IMR-90 (cell line): ENCODE measurements at regions not wholly inside any gene's neighbourhood (a gene's known extent, or its start where the extent isn't known, plus 50 kb on each side); places are given as distances from the start of the nearest gene placed in this dataset.

Experiments
- ATAC-seq: fragments of 200-7000 bp; cut with Tn5 transposase; 2 replicates; pipeline ENCODE4 v1.9.1; 2020; ENCODE audit warnings: low read depth, mild to moderate bottlenecking, moderate library complexity
- BruUV-seq: library from RNA; stranded (reverse); fragments of 400-500 nt; replicated peaks from 2 replicates; lab custom pipeline; 2021; lab: Mats Ljungman, UMichigan
- CTCF ChIA-PET: fragments of 300-600 bp; formaldehyde crosslinking; extraction: SDS; loops from one replicate; lab custom pipeline; 2021; ENCODE audit warnings: antibody characterized with exemption; lab: Yijun Ruan, JAX
- POLR2A ChIA-PET: fragments of 300-600 bp; sonication (Branson Sonifier 250); formaldehyde crosslinking; loops from one replicate; lab custom pipeline; 2022; ENCODE audit warnings: antibody characterized with exemption; ENCODE audit not compliant: unreplicated experiment; lab: Charles Lee
- DNase-seq: peaks from one replicate; pipeline ENCODE4 v3.0.0; 2013
- H2AFZ ChIP-seq: replicated peaks from 2 replicates; pipeline ENCODE3; 2013; ENCODE audit warnings: low read length, mild to moderate bottlenecking; ENCODE audit not compliant: poor library complexity
- H2AK5ac ChIP-seq: 2 replicates; pipeline ENCODE4 v1.6.1; 2013; ENCODE audit warnings: low read depth, low read length, inconsistent platforms
- H2AK9ac ChIP-seq: replicated peaks from 2 replicates; pipeline ENCODE3; 2013; ENCODE audit warnings: mild to moderate bottlenecking, low read depth, low read length, moderate library complexity; ENCODE audit not compliant: poor library complexity
- H2BK120ac ChIP-seq: 2 replicates; pipeline ENCODE4 v1.6.1; 2013; ENCODE audit warnings: low read depth, low read length, inconsistent platforms
- H2BK15ac ChIP-seq: 3 replicates; pipeline ENCODE4 v1.6.1; 2013; ENCODE audit warnings: low read depth, low read length, inconsistent platforms
- H2BK20ac ChIP-seq: 2 replicates; pipeline ENCODE4 v1.6.1; 2013; ENCODE audit warnings: low read depth, mild to moderate bottlenecking, inconsistent platforms, low read length, moderate library complexity
- H2BK5ac ChIP-seq: 2 replicates; pipeline ENCODE4 v1.6.1; 2013; ENCODE audit warnings: mild to moderate bottlenecking, low read depth, low read length, inconsistent platforms; ENCODE audit not compliant: poor library complexity, severe bottlenecking
- H3K14ac ChIP-seq: replicated peaks from 2 replicates; pipeline ENCODE4 v1.6.1; 2013; ENCODE audit warnings: low read depth, low read length, inconsistent platforms
- H3K18ac ChIP-seq: 2 replicates; pipeline ENCODE4 v1.6.1; 2013; ENCODE audit warnings: low read depth, low read length, control low read depth
- H3K23ac ChIP-seq: 2 replicates; pipeline ENCODE4 v1.6.1; 2013; ENCODE audit warnings: low read depth, low read length, inconsistent platforms
- H3K27ac ChIP-seq: 2 replicates; pipeline ENCODE4 v1.5.1; 2013; ENCODE audit warnings: mild to moderate bottlenecking, control low read depth, low read length; ENCODE audit not compliant: insufficient read depth
- H3K27me3 ChIP-seq: 2 replicates; pipeline ENCODE4 v1.6.1; 2013; ENCODE audit warnings: low read length; ENCODE audit not compliant: control insufficient read depth, insufficient read depth
- H3K36me3 ChIP-seq: 2 replicates; pipeline ENCODE4 v1.6.1; 2013; ENCODE audit warnings: low read length, mixed read lengths; ENCODE audit not compliant: control insufficient read depth, insufficient read depth
- H3K4ac ChIP-seq: 2 replicates; pipeline ENCODE4 v1.6.1; 2013; ENCODE audit warnings: low read depth, low read length, inconsistent platforms
- H3K4me1 ChIP-seq: 2 replicates; pipeline ENCODE4 v1.6.1; 2013; ENCODE audit warnings: low read length, mixed read lengths; ENCODE audit not compliant: control insufficient read depth, insufficient read depth
- H3K4me2 ChIP-seq: 2 replicates; pipeline ENCODE4 v1.6.1; 2013; ENCODE audit warnings: low read depth, mild to moderate bottlenecking, control low read depth, low read length, moderate library complexity
- H3K4me3 ChIP-seq: 2 replicates; pipeline ENCODE4 v1.5.1; 2013; ENCODE audit warnings: low read depth, mild to moderate bottlenecking, control low read depth, low read length, moderate library complexity; ENCODE audit not compliant: insufficient read depth
- H3K56ac ChIP-seq: 2 replicates; pipeline ENCODE4 v1.6.1; 2013; ENCODE audit warnings: low read length, inconsistent platforms; ENCODE audit not compliant: insufficient read depth; ENCODE audit errors: extremely low read depth
- H3K79me1 ChIP-seq, 2 experiments: 2 replicates each; pipeline ENCODE4 v1.6.1; 2013; ENCODE audit warnings: low read length in 2 of 2, inconsistent platforms in 1 of 2, low read depth in 1 of 2
- H3K9ac ChIP-seq: 2 replicates; pipeline ENCODE4 v1.6.1; 2013; ENCODE audit warnings: low read depth, low read length, control low read depth
- H3K9me1 ChIP-seq: 2 replicates; pipeline ENCODE4 v1.6.1; 2013; ENCODE audit warnings: low read length, inconsistent platforms; ENCODE audit not compliant: insufficient read depth
- H3K9me3 ChIP-seq: 2 replicates; pipeline ENCODE4 v1.6.1; 2013; ENCODE audit warnings: low read length; ENCODE audit not compliant: control insufficient read depth, insufficient read depth
- H4K20me1 ChIP-seq: 2 replicates; pipeline ENCODE4 v1.6.1; 2013; ENCODE audit warnings: low read length, inconsistent platforms; ENCODE audit not compliant: insufficient read depth
- H4K5ac ChIP-seq: 2 replicates; pipeline ENCODE4 v1.6.1; 2013; ENCODE audit warnings: mild to moderate bottlenecking, low read depth, low read length, control low read depth
- H4K8ac ChIP-seq, 2 experiments: 2 replicates each; pipeline ENCODE4 v1.6.1; 2013; ENCODE audit warnings: low read depth in 2 of 2, low read length in 2 of 2, control low read depth in 1 of 2, inconsistent platforms in 1 of 2
- H4K91ac ChIP-seq: 2 replicates; pipeline ENCODE4 v1.6.1; 2013; ENCODE audit warnings: low read depth, low read length, inconsistent platforms; ENCODE audit not compliant: insufficient read depth
- BHLHE40 ChIP-seq: fragments of 150-350 bp; IDR thresholded peaks from 2 replicates; pipeline ENCODE4 v1.6.1; 2016; ENCODE audit warnings: mild to moderate bottlenecking, low read depth, low read length
- CEBPB ChIP-seq: IDR thresholded peaks from 2 replicates; pipeline ENCODE4 v1.6.1; 2012; ENCODE audit warnings: low read depth, low read length, improper control_type of control experiment
- CHD1 ChIP-seq: IDR thresholded peaks from 2 replicates; pipeline ENCODE4 v1.6.1; 2012; ENCODE audit warnings: low read depth, low read length, improper control_type of control experiment
- FOS ChIP-seq: fragments of 150-350 bp; IDR thresholded peaks from 2 replicates; pipeline ENCODE4 v1.6.1; 2016; ENCODE audit warnings: low read depth, low read length
- MAFK ChIP-seq: IDR thresholded peaks from 2 replicates; pipeline ENCODE4 v1.6.1; 2012; ENCODE audit warnings: low read depth, low read length, improper control_type of control experiment
- MAZ ChIP-seq: IDR thresholded peaks from 2 replicates; pipeline ENCODE4 v1.6.1; 2012; ENCODE audit warnings: low read depth, mild to moderate bottlenecking, low read length, improper control_type of control experiment, moderate library complexity, borderline replicate concordance
- MXI1 ChIP-seq: IDR thresholded peaks from 2 replicates; pipeline ENCODE4 v1.6.1; 2012; ENCODE audit warnings: low read depth, mild to moderate bottlenecking, low read length, moderate library complexity, borderline replicate concordance
- NFE2L2 ChIP-seq: fragments of 150-350 bp; IDR thresholded peaks from 2 replicates; pipeline ENCODE4 v1.6.1; 2016; ENCODE audit warnings: low read depth, mild to moderate bottlenecking, low read length
- POLR2A ChIP-seq: IDR thresholded peaks from 2 replicates; pipeline ENCODE4 v1.6.1; 2012; ENCODE audit warnings: mild to moderate bottlenecking, low read depth, low read length
- RCOR1 ChIP-seq: IDR thresholded peaks from 2 replicates; pipeline ENCODE4 v1.6.1; 2012; ENCODE audit warnings: mild to moderate bottlenecking, low read length, improper control_type of control experiment; ENCODE audit not compliant: insufficient replicate concordance
- RFX5 ChIP-seq: IDR thresholded peaks from 2 replicates; pipeline ENCODE4 v1.8.0; 2012; ENCODE audit warnings: low read depth, mild to moderate bottlenecking, low read length, moderate library complexity
- SMC3 ChIP-seq: fragments of 150-350 bp; IDR thresholded peaks from 2 replicates; pipeline ENCODE4 v1.6.1; 2016; ENCODE audit warnings: low read depth, mild to moderate bottlenecking, antibody characterized with exemption, low read length, moderate library complexity
- WGBS, 2 experiments: methylation state at CpG; one replicate each; pipeline versions ENCODE4 v1.1.5 to v1.1.7; 2013; ENCODE audit warnings: missing lambda C conversion rate in 2 of 2; ENCODE audit not compliant: insufficient read length in 1 of 2; ENCODE audit errors: extremely low coverage in 2 of 2; 5-methylcytosine and 5-hydroxymethylcytosine counted together
- dilution Hi-C: fragments of 300-500 bp; cut with HindIII; formaldehyde crosslinking; loops from one replicate; pipeline ENCODE4 v1.14.3; 2018; ENCODE audit warnings: low sequenced_read_pairs; ENCODE audit not compliant: unreplicated experiment
- in situ Hi-C: fragments of 300-500 bp; cut with MboI; formaldehyde crosslinking; loops from 3 replicates; pipeline ENCODE4 v1.14.3; 2019; ENCODE audit warnings: low sequenced_read_pairs, inconsistent platforms, mixed read lengths
- intact Hi-C: fragments of 100-400 bp; cut with micrococcal nuclease; formaldehyde crosslinking; loops from 2 replicates; pipeline ENCODE4 v1.10.0; 2022
- TF ChIP-seq, protein P1 (sequence below): fragments of 150-350 bp; IDR thresholded peaks from 2 replicates; pipeline ENCODE4 v1.6.1; 2017; ENCODE audit warnings: mild to moderate bottlenecking, antibody characterized with exemption, low read length, low read depth
- TF ChIP-seq, protein P2 (sequence below): conservative IDR thresholded peaks from 2 replicates; pipeline ENCODE4 v1.5.1; 2012; ENCODE audit warnings: mild to moderate bottlenecking, low read depth, low read length, improper control_type of control experiment
- TF ChIP-seq, protein P3 (sequence below): fragments of 150-350 bp; IDR thresholded peaks from 2 replicates; pipeline ENCODE4 v1.6.1; 2016; ENCODE audit warnings: low read depth, mild to moderate bottlenecking, low read length, moderate library complexity, borderline replicate concordance

DNA sequence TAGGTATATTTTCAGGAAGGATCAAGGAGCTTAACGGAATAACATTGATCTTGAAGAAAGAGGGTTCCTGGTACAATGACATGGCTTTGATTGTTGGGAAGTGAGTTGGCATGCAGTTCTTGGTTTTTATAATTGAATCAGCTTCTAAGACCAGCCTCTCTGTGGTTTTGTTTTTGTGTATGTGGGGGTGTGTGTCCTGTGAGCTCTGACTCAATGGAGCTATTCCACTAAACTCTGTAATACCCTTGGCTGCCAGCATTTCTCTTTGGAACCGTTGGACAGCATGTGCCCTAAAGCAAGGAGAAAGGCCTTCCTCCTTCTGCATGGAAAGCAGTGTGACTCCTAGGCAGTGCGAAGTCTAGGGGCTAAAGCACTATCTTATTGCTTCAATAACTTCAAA, 124.8 kb downstream of the EDEM1 start:
- H3K23ac ChIP-seq: no peak overlapping the region
- no peak for DNase-seq
- H3K4ac ChIP-seq: no peak overlapping the region
- H3K79me1 ChIP-seq: no peaks in the 10 kb centered on the region
- H3K36me3 ChIP-seq: no peaks in the 10 kb centered on the region
- no peaks in the 10 kb centered on the region for H3K9me1 ChIP-seq
- WGBS, 2 experiments: 40% methylated on average over 1 of the region's 3 CpGs; no CpG with 5 or more reads in 1 of the 2 experiments
- no peak overlapping the region for H3K56ac ChIP-seq
- no TSS peak for BruUV-seq
- H4K91ac ChIP-seq: no peak overlapping the region
- TF ChIP-seq SMC3 (no peak), MAZ (no peak), RFX5 (no peak), NFE2L2 (no peak), CHD1 (no peak), FOS (no peak), POLR2A (no peak), CEBPB (no peak), MAFK (no peak), MXI1 (no peak), BHLHE40 (no peak), RCOR1 (no peak)
- TF ChIP-seq, protein P1, sequence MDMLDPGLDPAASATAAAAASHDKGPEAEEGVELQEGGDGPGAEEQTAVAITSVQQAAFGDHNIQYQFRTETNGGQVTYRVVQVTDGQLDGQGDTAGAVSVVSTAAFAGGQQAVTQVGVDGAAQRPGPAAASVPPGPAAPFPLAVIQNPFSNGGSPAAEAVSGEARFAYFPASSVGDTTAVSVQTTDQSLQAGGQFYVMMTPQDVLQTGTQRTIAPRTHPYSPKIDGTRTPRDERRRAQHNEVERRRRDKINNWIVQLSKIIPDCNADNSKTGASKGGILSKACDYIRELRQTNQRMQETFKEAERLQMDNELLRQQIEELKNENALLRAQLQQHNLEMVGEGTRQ: no peak
- TF ChIP-seq, protein P2, sequence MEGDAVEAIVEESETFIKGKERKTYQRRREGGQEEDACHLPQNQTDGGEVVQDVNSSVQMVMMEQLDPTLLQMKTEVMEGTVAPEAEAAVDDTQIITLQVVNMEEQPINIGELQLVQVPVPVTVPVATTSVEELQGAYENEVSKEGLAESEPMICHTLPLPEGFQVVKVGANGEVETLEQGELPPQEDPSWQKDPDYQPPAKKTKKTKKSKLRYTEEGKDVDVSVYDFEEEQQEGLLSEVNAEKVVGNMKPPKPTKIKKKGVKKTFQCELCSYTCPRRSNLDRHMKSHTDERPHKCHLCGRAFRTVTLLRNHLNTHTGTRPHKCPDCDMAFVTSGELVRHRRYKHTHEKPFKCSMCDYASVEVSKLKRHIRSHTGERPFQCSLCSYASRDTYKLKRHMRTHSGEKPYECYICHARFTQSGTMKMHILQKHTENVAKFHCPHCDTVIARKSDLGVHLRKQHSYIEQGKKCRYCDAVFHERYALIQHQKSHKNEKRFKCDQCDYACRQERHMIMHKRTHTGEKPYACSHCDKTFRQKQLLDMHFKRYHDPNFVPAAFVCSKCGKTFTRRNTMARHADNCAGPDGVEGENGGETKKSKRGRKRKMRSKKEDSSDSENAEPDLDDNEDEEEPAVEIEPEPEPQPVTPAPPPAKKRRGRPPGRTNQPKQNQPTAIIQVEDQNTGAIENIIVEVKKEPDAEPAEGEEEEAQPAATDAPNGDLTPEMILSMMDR: no peak
- TF ChIP-seq, protein P3, sequence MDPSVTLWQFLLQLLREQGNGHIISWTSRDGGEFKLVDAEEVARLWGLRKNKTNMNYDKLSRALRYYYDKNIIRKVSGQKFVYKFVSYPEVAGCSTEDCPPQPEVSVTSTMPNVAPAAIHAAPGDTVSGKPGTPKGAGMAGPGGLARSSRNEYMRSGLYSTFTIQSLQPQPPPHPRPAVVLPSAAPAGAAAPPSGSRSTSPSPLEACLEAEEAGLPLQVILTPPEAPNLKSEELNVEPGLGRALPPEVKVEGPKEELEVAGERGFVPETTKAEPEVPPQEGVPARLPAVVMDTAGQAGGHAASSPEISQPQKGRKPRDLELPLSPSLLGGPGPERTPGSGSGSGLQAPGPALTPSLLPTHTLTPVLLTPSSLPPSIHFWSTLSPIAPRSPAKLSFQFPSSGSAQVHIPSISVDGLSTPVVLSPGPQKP: no peak
- no peaks in the 10 kb centered on the region for H3K27me3 ChIP-seq
- no peak overlapping the region for H3K18ac ChIP-seq
- intact Hi-C loops: no loop called here
- H3K14ac ChIP-seq: no peak overlapping the region
- H3K9me3 ChIP-seq: no peaks in the 10 kb centered on the region
- H3K4me1 ChIP-seq: no peaks in the 10 kb centered on the region
- no peaks in the 10 kb centered on the region for H4K20me1 ChIP-seq
- no peak overlapping the region for H2BK5ac ChIP-seq
- ATAC-seq: no peak
- no peak overlapping the region for H3K4me3 ChIP-seq
- ChIA-PET CTCF (no interaction called here), POLR2A (no interaction called here)
- no peak overlapping the region for H3K9ac ChIP-seq
- H2AK9ac ChIP-seq: no peak overlapping the region
- no peak overlapping the region for H3K27ac ChIP-seq
- no peak overlapping the region for H2AFZ ChIP-seq
- H2AK5ac ChIP-seq: no peak overlapping the region
- in situ Hi-C loops: no loop called here
- no peak overlapping the region for H2BK15ac ChIP-seq
- no peak overlapping the region for H2BK120ac ChIP-seq
- H2BK20ac ChIP-seq: no peak overlapping the region
- H3K4me2 ChIP-seq: no peak overlapping the region
- no peak overlapping the region for H4K8ac ChIP-seq
- H4K5ac ChIP-seq: no peak overlapping the region
- dilution Hi-C loops: no loop called here
